ENCODE measurements at regions not wholly inside any gene's neighbourhood (a gene's known extent, or its start where the extent isn't known, plus 50 kb on each side); places are given as distances from the start of the nearest gene placed in this dataset.

DNA sequence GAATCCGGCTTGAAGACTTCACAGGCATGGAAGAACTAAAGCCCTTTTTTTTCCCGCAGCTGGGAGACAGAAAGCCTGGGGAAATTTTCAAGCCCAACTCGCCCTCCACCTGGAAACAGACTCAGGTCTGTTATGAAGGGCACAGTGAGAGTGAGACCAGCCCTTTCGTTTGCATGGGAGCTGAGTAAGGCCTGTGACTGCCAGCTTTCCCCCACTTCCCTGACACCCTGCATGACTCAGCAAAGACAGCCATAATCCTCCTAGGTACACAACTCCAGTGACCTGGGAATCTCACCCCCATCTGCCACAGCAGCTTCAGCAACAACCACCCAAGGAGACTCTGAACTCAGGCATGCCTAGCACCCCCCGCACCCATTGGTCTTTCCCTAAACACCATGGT lies 87.6 kb upstream of the ZNF91 start:
- BruUV-seq (replicated peaks): no TSS peak
- CTCF ChIA-PET: interaction anchor here (0.8 kb wide), 1 partner anchor 431 kb away, joined by 5 read pairs; no protein-coding TSS in a partner anchor
- DNase-seq: no peak
- H3K9me3 Mint-ChIP-seq (ENCODE audit: low read depth, unreplicated experiment): peaks cover 18% of the 10 kb centered on the region
- H3K4me3 Mint-ChIP-seq (ENCODE audit: low read depth, unreplicated experiment): no peak overlapping the region
- intact Hi-C loops (cut with micrococcal nuclease; ENCODE audit: unreplicated experiment): no loop called here
- no peaks in the 10 kb centered on the region for H3K36me3 Mint-ChIP-seq (ENCODE audit: insufficient read depth, unreplicated experiment)
- no peak overlapping the region for H3K27ac Mint-ChIP-seq (ENCODE audit: unreplicated experiment)
- H3K4me1 Mint-ChIP-seq (ENCODE audit: low read depth, unreplicated experiment): no peaks in the 10 kb centered on the region
- no peaks in the 10 kb centered on the region for H3K27me3 Mint-ChIP-seq (ENCODE audit: unreplicated experiment)
- no peak for TF ChIP-seq CTCF (IDR thresholded peaks at IDR 0.05; ENCODE audit: unreplicated experiment)

DNA sequence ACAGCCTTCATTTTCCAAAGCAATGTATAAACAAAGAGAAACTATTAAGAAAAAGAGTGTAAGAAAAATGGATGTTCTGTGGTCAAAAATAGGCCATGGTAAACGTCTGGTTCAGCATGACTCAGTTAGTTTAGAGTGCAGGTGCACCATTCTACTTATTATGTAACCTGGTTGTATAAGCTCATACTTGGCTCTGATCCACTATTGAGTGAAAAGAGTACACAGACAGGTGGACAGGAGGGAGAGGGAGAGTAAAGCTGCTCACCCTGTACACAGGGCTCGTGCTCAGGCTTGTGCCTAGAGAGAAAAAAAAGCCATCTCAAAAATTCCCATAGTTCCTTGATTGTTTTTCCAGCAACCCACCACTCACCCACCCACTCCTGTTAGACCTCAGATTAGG lies 85.8 kb upstream of the ZNF91 start:
- intact Hi-C loops (cut with micrococcal nuclease; ENCODE audit: unreplicated experiment): no loop called here
- Mint-ChIP-seq H3K27me3 (ENCODE audit: unreplicated experiment) (no peaks in the 10 kb centered on the region), H3K9me3 (ENCODE audit: low read depth, unreplicated experiment) (peaks cover 17% of the 10 kb centered on the region)

DNA sequence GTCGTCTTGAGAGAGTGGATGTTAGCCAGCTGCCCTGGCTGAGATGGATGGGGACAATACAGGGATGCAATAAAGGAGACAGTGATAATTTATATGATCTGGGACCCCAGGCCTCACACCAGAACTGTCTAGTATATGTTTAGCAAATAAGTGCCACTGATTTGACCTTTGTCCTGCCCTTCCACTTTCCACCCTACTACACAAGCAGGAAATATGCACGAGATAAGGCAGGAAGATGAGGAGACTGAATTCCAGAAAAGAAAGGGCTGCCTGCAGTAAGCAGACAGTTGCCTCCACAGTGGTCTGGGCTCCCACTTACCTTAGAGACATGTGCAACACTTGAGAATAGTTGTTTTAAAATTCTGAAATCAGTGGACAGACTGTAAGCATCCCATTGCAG lies 80.2 kb upstream of the ZNF91 start:
- H3K9me3 Mint-ChIP-seq (ENCODE audit: low read depth, unreplicated experiment): peaks cover 9% of the 10 kb centered on the region
- no peak for DNase-seq
- no peaks in the 10 kb centered on the region for H3K36me3 Mint-ChIP-seq (ENCODE audit: insufficient read depth, unreplicated experiment)
- H3K27me3 Mint-ChIP-seq (ENCODE audit: unreplicated experiment): no peaks in the 10 kb centered on the region
- H3K4me1 Mint-ChIP-seq (ENCODE audit: low read depth, unreplicated experiment): no peaks in the 10 kb centered on the region
- no peak for TF ChIP-seq CTCF (IDR thresholded peaks at IDR 0.05; ENCODE audit: unreplicated experiment)
- intact Hi-C loops (cut with micrococcal nuclease; ENCODE audit: unreplicated experiment): no loop called here
- no peak overlapping the region for H3K4me3 Mint-ChIP-seq (ENCODE audit: low read depth, unreplicated experiment)
- BruUV-seq (replicated peaks): no TSS peak
- no peak overlapping the region for H3K27ac Mint-ChIP-seq (ENCODE audit: unreplicated experiment)
- CTCF ChIA-PET: no interaction called here

More for the DNA sequence above, 85.8 kb upstream of the ZNF91 start:
- Mint-ChIP-seq H3K4me1 (ENCODE audit: low read depth, unreplicated experiment) (no peaks in the 10 kb centered on the region), H3K36me3 (ENCODE audit: insufficient read depth, unreplicated experiment) (no peaks in the 10 kb centered on the region), H3K27ac (ENCODE audit: unreplicated experiment) (no peak overlapping the region), H3K4me3 (ENCODE audit: low read depth, unreplicated experiment) (no peak overlapping the region)
- no peak for DNase-seq
- CTCF ChIA-PET: no interaction called here
- BruUV-seq (replicated peaks): no TSS peak
- no peak for TF ChIP-seq CTCF (IDR thresholded peaks at IDR 0.05; ENCODE audit: unreplicated experiment)

DNA sequence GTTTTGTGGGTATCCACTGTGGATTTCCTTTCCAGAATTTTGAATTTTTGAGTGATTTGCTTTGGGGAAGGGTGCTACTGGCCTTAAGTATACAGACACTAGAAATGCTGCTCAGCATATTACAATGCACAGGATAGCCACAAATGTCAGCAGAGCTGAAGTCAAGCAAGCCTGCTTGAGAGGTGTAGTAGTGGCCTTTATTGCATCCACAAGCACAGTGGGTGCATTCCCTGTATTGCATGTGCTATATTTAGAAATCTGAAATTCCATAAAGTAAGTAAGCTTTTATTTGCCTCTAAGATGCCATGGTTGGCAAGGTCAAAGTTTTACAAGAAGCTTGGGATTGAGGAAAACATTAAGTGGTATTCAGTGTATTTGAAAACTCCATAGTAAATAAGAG lies 79.5 kb upstream of the ZNF91 start:
- Mint-ChIP-seq H3K4me3 (ENCODE audit: low read depth, unreplicated experiment) (no peak overlapping the region), H3K36me3 (ENCODE audit: insufficient read depth, unreplicated experiment) (no peaks in the 10 kb centered on the region), H3K27ac (ENCODE audit: unreplicated experiment) (no peak overlapping the region), H3K4me1 (ENCODE audit: low read depth, unreplicated experiment) (no peaks in the 10 kb centered on the region), H3K9me3 (ENCODE audit: low read depth, unreplicated experiment) (peaks cover 13% of the 10 kb centered on the region), H3K27me3 (ENCODE audit: unreplicated experiment) (no peaks in the 10 kb centered on the region)
- no TSS peak for BruUV-seq (replicated peaks)
- no peak for DNase-seq
- no peak for TF ChIP-seq CTCF (IDR thresholded peaks at IDR 0.05; ENCODE audit: unreplicated experiment)
- CTCF ChIA-PET: no interaction called here
- intact Hi-C loops (cut with micrococcal nuclease; ENCODE audit: unreplicated experiment): no loop called here
